CD4-positive, alpha-beta T cell treated with Interferon gamma for 1 hour (primary cell): ENCODE measurements at regions not wholly inside any gene's neighbourhood (a gene's known extent, or its start where the extent isn't known, plus 50 kb on each side); places are given as distances from the start of the nearest gene placed in this dataset.

Experiments
- DNase-seq: peaks from one replicate; pipeline ENCODE4 v3.0.0-alpha.2; 2020

DNA sequence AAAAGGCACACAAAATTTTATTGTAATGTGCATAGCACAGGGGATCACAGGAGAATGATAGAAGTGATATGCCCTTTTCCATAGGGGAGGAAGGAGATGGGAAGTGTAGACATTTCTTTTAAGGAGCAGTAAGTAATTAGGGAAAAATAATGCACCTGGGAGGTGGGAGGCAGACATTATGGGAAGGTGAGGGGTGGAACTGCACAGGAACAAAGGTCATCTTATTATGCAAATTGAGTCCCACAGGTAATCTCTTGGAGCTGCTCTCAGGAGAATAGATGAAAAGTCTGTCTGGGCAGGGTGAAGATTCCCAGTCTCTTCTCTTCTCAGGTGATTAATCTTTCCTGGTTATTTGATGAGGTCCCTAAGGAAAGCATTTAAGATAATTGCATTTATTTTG is 331.5 kb downstream of the ENC1 start:
- DNase-seq = no peak

DNA sequence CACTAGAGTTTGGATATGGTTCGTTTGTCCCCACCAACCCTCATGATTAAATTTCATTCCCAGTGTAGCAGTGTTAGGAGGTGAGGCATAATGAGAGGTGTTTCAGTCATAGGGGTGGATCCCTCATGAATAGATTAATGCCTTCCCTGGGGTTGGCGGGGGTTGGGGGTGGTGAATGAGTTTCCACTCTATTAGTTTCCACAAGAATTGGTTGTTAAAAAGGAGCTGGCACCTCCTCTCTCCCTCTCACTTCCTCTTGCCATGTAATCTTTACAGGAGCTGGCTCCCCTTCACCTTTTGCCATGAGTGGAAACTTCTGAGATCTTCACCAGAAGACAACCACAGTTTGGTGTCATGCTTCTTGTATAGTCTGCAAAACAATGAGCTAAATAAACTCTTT is 333.7 kb downstream of the ENC1 start:
- DNase-seq = no peak

DNA sequence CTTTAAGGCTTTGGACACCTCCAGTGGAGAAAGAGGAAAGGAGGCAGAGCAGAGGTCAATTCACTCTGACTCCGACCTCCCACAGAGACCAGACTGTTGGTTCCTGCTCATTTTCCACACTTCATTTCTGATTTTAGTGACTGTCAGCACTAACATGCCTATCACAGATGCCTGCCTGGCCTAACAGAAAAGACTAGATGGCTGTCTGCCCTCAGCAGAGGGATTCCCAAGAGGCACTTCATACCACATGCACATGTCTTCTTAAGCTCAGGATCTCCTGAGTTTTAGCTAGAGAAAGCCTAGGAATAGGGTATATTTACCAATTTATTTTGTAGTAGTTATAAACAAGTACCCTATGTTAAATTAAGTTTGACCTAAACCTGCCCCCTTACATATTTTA is 336.0 kb downstream of the ENC1 start:
- no peak for DNase-seq

DNA sequence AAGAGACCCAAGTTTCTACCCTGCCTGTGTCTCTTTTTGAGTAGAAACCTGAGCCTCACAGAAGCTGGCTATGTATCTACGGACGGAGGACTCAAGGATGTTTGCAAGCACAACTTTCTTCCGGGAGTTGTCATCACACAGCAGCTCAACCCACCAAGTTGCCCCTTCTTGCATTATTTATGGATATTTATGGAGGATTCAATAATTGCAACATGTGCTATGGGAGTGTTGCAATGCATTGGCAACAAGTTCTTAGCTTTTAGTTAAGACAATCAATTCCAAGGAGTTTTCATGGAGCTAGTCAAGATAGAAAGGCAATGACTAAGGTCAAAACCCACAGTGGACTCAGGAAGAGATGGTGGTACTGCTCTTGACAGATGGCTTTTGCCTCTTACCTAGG is 336.9 kb downstream of the ENC1 start:
- DNase-seq = no peak

DNA sequence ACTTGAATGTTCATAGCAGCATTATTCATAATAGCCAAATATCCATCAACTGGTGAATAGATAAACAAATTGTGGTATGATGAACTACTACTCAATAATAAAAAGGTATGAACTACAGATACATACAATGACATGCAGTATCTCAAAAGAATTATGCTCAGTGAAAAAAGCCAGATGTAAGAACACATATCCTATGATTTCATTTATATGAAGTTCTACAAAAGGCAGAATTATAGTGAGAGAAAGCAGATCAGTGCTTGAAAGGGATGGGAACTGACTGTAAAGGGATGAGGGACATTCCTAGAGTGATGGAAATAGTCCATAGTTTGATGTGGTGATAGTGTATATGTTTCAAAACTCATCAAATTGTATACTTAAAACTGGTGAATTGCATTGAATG is 339.0 kb downstream of the ENC1 start:
- DNase-seq = no peak

DNA sequence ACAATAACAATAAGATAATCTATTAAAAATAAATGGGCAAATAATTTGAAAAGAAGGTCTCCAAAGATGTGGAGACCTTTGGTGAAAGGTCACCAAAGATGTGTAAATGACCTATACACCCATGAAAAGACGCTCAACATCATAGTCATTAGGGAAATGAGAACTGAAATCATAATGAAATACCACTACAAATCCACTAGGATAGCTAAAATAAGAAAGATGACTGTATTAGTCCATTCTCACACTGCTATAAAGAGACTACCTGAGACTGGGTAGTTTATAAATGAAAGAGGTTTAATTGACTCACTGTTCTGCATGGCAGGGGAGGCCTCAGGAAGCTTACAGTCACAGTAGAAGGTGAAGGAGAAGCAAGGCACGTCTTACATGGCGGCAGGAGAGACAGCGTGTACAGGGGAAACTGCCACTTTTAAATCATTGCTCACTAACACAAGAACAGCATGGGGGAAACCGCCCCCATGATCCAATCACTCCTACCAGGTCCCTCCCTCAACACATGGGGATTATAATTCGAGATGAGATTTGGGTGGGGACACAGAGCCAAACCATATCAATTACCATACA is 339.6 kb downstream of the ENC1 start:
- DNase-seq = no peak

DNA sequence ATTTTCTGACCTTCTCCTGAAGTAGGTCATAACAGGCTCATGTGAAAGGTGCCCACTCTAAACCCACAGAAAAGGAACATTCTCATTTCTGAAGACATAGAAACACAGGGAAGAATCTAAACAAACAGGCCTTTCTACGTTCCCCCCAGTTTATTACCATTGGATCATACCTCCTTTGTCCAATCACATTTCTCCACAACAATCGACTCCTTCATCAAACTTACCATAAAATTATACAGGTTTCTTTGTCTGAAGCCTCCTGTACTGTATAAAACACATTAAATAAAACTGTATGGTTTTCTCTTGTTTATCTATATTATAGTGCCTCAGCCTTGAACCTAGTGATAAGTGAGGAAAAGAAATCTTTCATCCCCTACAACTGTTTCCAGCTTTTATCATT is 340.7 kb downstream of the ENC1 start:
- DNase-seq = no peak

DNA sequence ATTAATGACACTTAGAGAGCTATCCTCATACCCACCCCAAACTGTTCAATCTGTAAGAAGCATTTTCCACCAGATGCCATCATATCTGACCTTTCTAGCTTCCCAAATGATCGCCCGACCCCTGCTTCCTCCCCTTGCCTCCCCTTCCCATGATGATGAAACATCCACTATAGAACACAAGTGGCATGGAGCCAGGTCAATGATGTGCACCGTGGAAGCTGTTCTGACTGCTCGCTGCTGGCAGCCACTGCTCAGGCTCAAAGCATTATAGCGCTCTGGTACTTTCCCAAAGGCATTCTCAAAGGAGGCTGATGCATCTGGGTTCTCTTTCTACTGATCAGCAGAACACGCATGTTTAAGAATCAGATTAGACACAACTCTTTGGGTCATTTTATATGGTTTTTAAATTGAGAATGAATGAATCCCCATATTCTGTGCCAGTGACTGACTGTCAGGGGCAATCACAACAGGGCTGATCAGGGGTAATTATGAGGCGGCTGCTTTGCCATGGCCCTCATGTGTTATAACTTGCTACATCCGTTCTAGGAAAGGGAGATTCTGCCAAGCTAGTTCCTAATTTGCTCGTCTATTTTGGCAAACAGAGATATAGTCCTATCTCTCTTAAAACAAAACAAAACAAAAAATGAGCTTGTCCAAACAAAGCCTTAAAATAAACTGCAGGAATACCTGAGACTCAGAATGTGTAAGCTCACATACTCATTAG is 343.7 kb downstream of the ENC1 start:
- DNase-seq = no peak

DNA sequence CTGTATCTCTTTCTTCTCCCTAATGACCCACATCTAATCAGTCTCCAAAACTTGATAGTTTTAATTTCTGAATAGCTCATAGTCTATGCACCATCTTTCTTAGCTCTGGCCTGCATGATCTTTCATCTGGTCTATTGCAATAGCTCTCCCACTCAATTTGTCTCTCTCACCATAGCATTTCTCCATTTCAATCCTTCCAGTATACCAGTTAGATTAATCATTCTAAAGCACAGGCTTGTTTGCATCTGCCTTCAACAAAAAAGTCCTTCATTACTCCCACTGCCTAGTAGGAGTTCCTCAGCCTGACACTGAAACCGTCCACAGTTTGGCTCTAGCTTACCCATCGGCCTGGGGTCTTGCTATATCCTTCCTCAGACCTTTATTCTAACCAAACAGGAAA is 344.9 kb downstream of the ENC1 start:
- no peak for DNase-seq

DNA sequence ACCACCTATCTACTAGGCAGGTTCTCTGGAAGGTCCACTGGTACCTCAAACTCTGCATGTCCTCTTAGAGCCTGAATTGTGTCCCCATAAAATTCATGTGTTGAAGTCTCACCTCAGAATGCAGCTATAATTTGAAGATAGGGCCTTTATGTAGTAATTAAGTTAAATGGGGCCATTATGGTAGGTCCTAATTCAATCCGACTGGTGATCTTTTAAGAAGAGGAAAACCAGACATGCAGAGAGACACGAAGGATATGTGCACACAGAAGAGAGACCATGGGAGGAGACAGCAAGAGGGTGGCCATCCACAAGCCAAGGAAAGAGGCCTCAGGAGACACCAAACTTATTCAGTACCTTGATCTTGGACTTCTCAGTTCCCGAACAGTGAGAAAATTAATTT is 345.4 kb downstream of the ENC1 start:
- DNase-seq = no peak

DNA sequence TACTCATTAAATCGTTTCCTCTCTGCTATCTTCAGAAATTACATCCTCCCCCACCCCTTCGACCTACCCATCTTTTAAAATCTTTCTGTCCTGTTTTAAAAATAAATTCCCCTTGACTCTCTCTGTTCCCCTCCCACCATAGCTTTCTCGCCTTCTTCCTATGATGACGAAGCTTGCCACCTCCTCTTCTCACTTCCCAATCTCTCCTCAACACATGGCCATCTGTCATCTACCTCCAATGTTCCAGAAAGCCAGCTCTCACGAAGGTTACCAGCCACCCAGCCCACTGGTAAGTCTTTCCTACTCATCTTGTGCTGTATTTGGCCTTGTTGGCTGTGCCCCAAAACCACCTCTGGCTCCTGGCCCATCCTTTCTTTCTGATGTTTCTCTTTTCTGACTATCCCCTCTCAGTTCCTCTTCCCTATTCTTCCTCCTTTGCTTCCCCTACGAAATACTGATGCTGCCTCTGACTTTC is 346.3 kb downstream of the ENC1 start:
- peak; percentile 2 for DNase-seq

DNA sequence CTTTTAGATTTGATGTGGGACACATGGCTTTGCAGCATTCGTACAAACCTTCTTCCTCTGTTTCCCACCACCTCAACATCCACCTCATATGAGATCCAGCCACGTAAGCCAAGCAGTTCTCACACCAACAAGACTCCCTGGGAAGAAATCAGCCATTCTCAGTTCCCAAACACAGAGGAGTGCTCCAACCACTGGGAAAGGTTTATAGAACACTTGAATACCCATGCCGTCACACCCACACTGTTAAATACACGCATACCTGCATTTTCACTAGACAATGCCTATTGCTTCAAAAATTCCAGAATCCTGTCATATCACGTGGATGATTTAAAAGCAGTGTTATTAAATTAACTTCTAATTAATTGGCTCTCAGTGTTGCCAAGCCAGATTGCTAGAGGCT is 347.3 kb downstream of the ENC1 start:
- no peak for DNase-seq

DNA sequence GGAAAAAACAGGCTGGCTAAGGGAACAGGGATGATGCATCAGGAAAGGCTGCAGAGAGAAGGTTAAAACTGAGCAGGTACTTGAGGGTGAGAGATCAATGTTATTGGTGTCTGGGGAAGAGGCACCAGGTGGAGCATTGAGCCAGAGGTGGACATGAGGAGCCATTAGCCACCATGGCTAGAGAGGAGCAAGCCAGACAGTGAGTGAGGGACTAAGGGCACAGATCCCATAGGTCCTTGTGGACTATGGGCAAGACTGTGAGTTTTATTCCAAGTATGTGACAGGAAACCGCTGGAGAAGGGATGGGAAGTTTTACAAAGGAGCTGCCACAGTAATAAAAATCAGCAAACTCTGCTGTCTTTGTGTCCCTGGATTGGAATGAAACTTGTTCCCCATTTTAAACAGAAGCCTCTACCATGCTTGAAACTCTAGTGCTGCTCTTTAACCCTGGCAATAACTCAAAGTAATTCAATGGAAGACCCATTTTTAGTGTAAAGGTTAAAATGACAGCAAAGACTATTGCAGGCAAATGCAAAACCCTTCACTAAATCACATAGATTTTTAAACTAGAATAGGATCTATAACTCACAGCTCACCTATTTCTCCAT is 349.8 kb downstream of the ENC1 start:
- DNase-seq = no peak

DNA sequence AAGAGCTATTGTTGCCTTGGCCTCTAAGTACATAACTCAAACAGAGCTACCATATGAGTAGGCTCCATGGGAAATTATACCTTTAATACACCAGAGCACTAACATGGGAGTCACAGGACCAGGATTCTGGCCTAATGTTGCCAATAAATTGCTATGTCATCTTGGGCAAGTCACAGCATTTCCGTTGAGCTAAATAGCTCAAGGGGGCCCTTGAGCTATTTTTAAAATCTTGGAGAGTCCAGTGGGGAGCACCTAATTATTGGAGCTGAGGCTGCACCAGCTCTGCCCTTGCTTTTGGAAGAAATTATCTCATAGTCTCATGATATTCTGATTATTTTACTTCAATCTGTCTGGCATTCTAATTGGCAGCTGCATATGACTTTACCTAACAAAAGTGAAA is 350.8 kb downstream of the ENC1 start:
- DNase-seq = no peak

DNA sequence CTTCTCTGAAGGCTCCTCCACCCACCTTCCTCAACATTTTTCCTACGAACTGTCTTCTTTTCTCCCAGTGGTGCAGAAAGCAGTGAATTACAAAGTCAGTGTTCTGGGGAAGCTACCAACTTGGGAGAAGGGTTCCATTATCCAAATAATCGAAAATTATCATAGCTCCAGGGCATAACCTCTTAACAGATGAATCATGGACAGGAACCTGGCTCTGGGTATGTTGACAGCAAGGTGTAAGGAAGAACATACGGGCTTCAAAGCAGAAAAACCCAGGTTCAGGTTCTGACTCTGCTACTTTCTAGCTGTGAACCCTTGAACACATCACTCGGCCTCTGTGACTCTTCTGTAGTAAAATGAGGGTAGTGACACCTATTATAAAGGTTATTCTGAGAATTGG is 351.3 kb downstream of the ENC1 start:
- DNase-seq = no peak

DNA sequence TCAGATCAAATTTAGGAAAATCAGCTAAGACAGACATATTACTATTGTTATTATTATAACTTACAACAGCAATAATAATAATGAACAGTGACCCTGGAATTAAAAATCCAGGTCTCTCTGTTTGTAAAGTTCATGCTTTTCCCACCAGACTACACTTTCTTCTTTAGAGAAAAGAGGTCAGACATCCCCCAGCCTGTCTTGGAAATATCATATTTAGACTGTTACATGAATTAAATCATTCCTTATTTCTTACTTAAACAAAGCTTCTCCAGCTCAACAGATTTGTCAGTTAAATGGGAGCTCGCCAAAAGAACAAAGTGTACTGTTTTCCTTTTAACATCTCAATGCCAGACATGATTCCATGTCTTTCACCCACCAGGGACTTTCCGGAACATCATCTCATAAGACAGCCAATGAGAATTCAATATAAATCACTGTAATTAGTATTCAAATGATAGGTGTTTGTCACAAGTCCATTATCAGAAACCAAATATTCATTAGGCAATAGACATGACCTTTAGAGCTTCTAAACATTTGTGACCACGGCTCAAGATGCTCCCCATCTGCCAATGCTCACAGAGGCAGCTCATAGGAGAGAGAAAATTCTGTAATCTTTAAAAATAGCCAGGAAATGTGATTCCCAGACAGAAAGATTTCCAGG is 351.9 kb downstream of the ENC1 start:
- DNase-seq = no peak

DNA sequence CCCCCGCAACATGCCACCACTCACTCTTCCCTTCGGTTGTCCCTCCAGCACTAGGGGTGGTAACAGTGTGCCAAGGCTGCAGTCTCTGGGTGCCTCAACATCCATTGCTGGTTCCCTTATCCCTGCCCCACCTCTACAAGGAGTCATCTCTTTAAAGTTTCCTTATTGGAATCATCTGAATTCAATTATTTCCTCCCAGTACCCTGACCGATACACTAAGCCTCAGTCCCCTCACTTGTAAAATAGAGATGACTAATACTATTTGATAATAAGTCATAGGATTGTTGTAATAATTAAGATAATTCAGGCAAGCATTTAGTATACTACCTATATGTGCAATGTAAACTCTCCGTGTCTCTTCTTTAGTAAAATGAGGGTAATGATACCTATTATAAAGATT is 352.5 kb downstream of the ENC1 start:
- DNase-seq = no peak

DNA sequence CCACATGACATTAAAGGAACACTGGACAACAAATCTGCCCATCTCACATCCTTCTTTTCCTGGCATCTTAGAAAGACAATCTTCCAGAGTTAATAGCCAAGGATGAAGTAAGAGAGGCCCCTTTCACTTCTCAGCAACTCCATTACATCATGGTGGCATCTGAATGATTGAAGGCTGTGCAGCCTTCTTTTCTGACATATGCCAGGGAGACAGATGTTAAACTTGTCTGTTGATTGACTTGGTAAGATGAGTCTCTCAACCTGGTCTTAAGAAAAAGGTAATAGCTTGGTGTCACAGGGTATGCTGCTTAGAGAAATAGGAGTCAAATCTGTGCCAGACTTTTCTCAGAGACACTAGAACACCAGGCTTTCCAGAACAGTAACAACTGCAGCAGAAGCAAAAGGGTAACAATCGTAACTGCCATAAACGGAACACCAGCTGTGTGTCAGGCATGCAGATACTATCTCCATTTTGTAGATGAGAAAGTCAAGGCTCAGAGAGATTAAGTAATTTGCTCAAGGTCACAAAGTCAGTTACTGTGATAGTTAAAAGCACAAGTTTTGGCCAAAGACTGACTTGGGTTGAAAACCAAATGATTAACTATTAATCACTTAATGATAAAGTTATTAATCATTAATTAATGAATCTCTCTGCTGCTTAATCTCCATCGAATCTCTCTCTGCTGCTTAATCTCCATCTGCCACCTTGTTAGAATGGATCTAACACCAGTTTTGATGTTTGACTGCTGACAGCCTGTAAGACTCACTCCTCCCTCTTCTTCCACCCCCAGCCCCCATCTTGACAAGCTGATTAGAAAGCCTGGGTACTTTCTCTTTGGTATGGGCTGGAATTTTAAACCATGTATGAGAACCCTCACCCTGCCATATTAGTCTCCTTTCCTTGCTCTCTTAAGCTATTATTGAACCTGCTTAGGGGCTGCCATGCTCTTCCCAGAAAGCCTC is 353.5 kb downstream of the ENC1 start:
- no peak for DNase-seq

DNA sequence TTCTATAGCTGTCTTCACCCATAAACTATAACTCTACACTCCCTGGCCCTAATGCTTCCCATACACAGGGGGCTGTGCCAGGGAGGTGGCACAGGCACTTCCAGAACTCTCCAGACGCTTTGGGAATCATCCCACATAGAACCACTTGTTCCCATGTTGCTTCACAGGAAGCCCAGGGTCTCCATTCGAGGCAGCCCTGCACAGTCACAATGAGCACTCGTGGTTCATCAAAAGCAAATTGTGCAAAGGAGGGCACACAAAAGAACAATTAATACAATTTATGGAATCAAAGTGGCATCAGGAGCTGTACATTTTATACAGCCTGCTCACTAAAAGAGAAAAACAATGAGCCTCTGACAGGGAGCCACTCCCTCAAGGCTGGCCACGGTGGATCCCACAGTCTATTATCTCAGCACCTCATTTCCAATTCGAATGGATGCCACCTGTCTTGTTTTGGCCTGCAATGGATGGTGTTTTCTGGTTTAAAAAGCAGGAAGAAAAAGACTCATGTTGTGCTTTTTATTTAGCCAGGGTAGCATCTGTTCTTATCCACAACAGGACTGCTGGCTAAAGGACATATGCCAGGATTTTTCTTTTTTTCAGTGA is 354.8 kb downstream of the ENC1 start:
- no peak for DNase-seq

DNA sequence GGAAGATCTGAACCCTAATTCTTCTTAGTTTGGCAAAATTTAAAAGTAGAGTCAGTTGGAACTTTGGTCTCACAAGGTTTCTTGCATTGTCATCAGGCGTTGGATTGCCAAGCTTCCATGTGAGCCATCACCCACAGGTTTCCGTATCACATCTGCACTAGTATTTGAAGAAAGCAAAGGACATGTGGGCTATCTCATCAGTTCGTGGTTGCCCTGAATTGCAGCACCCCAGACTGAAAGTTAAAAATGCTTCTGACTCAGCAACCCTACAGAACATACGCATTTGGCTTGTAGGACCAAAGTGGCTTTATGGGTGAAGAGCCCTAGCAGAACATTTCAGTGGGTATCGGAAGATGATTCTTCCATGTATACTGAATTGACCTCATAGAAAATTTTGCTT is 358.0 kb downstream of the ENC1 start:
- no peak for DNase-seq

DNA sequence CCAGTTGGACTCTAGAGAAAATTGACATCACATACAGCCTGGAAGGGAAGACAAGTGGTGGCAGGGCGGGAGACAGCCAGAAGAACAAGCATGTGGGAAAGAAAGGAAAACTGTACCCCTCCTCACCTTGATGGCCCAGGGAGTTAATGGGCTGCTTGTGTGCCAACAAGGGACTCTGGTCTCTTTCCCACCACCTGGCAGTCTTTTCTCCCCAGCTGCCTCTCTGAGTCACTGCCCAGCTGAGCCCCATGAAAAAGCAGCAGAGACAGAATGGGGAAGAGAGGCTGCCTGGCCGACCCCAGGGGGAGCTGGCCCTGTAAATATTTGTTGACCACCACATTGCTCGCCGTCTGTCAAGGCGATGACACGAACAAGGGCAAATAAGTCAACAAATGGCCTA is 359.4 kb downstream of the ENC1 start:
- no peak for DNase-seq

DNA sequence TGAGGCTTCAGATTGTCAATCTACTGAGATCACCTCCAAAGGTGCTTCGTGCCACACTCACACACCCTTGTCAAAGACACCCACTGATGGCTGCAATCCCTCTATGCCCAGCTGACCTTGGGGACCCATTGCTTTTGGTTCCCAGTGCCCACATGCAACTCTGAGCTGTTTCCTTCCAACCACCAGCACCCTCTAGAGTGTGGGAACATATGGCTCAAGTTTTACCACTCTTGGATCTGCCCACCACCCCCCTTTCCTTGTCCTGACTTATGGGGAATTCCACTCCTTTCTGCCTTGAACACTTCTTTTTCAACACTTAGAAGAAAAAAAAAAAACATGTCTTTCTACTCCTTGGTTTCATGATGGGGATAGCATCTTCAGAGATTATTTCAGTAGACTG is 360.2 kb downstream of the ENC1 start:
- no peak for DNase-seq
